NCI-H2196 (cell line): ENCODE measurements at regions not wholly inside any gene's neighbourhood (a gene's known extent, or its start where the extent isn't known, plus 50 kb on each side); places are given as distances from the start of the nearest gene placed in this dataset.

Experiments used
- DNase-seq: peaks from one replicate; lab custom pipeline; 2025; ENCODE audit not compliant: unreplicated experiment; lab: John Stamatoyannopoulos, UW

DNA sequence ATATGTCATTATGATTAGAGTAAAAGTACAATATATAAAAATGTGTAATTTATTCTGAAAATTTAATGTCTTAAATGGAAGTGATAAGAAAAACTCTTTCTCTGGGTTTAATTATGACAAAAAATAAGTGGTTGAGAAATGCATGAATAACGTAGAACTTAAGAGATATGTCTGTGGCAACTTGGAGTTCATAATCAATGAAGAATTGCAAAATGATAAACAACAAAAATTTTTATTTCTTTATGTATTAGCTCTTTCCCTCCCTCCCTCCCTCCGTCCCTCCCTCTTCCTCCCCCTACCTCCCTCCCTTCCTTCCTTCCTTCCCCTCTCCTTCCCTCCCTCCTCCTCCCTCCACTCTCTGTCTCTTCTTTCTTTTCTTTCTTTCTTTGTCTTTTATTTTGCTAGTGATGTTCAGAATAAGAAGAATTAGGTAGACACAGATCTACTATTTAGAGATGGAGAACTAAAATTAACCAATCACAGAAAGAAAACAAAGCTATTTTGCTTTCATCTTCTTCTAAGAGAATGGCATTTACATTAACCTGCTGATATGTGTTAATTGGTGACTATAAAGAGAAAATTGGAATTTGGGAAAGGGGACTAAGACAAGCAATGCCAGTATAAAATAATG is 96.3 kb upstream of the PDC start:
- DNase-seq: no peak

DNA sequence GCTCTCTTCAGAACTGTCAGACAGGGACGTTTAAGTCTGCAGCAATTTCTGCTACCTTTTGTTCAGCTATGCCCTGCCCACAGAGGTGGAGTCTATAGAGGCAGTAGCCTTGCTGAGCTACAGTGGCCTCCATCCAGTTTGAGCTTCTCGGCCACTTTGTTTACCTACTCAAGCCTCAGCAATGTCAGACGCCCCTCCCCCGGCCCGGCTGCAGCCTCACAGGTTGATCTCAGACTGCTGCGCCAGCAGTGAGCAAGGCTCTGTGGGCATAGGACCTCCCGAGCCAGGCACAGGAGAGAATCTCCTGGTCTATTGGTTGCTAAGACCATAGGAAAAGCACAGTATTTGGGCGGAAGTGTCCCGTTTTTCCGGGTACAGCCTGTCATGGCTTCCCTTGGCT is 89.9 kb upstream of the PDC start:
- no peak for DNase-seq

GRCh38 chr1:186541003-186541402 is 80.1 kb upstream of the PDC start:
- no peak for DNase-seq

DNA sequence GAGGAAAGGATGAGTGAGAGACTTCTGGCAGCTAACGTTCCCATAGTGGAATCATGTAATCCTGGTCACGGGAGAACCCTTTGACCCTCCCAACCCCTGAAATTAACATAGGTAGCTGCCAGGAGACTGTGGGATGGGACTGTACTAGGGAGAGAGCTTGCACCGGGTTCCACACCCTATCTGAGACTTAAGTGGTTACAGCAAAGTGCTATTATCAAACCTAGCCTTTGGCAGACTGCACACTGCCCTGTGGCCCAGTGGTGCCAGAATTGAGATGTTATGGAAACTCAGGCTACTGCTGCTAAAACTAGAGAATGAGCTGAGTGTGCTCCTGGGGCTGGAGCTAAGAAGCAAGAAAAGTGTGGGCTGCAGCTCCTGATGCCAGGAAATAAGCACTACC is 79.6 kb upstream of the PDC start:
- no peak for DNase-seq

DNA sequence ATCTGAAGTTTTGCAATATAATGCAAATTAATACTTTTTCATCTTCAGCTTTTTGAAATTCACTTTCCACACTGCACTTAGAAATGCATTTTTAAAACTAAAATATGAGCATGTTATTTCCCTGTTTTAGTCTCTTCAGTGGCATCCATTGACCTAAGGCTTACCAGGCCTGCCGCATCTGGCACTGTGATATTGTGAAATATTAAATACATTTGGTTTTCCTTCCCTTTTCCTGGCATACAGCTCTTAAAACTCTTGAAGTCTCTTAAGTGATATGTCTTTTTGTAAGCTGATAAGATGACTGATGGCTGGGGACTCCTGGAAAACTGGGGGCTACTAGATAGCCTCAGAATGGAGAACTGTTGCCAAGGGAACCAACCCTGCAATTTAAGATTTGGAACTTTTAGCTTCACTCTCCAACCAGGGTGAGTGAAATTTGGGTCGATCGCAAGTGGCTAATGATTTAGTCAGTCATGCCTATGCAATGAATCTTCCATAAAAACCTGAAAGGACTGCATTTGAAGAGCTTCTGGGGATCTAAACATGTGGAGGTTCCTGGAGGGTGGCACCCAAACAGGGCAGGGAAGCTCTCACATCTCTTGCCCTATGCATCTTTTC is 75.5 kb upstream of the PDC start:
- DNase-seq: no peak

GRCh38 chr1:186535388-186536133 is 74.6 kb upstream of the PDC start:
- DNase-seq: no peak

DNA sequence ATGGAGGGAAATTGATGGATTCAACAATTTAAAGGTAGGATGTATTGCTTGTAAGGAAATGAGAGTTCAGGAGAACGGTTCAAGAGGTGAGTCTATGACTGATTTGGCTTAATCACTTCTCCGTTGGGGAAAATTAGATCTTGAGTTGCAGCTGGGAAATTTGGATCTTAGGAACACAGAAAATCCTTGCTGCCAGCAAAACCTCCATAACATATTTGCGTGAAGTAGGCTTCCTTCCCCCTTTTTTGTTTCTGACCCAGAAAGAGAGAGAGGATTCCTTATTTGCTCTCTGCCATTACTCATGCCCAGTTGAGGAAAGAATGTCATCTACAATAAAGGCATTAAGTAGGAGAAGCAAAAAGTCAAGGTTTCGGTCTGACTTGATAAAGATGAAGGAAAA is 73.5 kb upstream of the PDC start:
- DNase-seq: no peak

- no peak for DNase-seq
These were observed 71.6 kb upstream of the PDC start for GRCh38 chr1:186532466-186532865.

- no peak for DNase-seq
These were observed 70.7 kb upstream of the PDC start for GRCh38 chr1:186531561-186532165.

DNA sequence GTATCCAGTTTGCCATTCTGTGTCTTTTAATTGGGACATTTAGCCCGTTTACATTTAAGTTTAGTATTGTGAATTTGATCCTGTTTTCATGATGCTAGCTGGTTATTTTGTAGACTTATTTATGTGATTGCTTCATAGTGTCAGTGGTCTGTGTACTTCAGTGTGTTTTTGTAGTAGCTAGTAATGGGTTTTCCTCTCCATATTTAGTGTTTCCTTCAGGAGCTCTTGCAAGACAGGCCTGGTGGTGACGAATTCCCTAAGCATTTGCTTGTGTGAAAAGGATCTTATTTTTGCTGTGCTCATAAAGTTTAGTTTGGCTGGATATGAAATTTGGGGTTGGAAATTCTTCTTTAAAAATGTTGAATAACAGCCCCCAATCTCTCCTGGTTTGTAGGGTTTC is 69.2 kb upstream of the PDC start:
- no peak for DNase-seq

DNA sequence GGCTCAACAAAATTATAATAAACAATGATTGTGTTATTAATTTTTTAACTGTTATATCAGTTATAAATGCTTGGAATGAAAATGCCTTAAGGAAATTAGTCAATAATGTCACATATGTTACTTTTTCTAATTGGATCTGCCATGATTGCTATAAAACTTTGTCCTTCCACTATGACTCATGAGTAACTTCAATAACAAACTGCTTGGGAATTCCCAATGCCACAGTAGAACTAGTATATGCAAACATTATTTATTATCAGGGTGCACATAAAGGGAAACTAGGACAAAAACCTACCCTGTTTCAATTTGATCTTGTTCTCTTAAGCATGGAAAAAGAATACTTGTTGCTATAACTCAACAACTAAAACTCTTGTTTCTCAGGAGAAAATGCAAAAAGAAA is 59.1 kb upstream of the PDC start:
- DNase-seq: no peak

DNA sequence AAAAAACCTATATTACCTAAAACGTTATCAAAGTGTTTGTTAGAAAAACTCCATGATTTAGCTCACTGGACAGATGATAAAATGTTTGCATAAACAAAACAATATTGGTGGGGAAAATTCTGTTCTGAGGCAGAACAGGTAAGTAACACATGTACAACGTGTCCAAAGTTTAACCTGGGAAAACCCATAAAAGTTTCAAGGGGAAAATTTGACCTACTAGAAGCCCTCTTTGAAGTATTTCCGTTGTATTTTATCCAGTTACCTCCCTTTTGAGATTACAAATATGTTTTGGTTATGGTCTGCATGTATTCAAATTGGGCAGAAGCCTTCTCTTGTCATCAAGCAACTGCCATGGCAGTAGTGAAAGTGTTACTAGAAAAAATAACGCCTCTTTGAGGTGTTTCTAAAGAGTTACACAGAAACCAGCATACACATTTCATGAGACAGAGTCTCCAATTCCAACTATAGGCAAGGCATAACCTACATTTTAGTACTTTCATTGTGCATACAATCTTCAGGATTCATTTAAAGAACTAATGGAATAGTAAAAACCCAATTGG is 58.0 kb upstream of the PDC start:
- no peak for DNase-seq

GRCh38 chr1:186518395-186518794 is 57.5 kb upstream of the PDC start:
- DNase-seq: no peak

DNA sequence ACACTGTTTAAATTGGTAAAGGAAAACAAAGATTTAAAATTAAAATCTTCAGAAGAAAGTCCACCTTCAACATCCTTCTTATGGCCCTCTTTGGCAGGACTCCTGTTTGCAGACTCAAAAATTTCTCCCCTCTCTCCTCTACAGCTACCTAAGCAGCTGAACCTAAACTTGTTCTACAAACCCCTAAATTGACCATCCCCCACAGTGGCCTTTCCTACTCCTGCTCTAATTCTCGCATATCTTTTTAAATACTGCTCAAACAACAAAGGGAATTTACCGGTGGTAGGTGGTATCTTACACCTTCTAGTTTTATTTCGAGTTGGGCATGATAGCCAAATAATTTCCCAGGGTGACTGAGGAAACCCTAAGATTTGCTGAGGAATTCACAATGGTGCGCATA is 53.5 kb upstream of the PDC start:
- no peak for DNase-seq

DNA sequence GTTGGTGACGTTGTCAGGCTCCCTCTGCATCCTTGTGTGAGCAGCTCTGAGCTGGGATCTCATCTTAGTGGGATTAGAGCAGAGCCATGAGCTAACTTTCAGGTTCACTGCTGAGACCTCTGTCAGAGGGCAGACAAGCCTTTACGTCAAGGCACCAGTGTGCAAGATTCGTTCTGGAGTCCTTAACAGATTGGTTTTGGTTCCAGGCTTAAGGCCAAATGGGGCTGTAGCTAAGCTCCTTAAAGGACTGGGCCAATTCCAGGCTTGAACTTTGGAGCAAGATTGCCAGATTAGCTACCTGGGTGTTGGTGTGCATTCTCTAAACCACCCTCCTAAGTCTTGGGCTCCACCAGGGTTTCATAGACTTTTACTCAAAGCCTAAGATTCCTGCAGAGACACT is 52.6 kb upstream of the PDC start:
- no peak for DNase-seq

DNA sequence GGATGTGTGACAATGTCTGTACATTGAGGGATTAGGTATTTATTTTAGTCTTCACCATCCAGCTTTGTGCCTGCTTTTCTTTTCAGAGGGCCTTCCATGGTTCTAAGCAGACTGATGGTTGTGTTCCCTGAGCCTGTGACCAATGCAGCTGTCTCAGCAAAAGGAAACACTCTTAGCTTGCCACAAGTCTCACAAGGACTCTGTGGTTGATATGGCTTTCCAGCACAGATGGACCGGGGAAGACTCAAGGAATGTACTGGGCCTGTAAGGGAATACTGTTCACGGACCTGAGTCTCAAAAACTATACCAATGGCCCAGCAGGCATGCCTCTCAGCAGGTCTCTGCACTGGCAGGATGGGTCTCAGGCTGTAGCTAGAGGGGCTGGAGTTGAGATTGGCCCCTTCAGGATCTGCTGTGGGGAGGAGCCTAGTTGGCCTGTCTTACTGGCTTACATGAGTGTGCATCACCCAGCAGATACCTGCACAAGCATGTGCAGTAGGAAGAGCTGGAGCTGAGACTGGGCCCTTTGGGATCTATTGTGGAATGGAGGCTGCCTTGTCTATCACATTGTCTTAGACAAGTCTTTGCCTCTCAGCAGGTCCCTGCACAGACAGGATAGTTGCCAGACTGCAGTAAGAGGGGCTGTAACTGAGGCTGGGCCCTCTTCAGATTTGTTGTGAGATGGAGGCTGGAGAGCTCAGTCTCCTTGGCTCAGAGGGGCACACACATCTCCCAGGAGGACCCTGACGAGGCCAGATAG is 52.0 kb upstream of the PDC start:
- no peak for DNase-seq

GRCh38 chr1:186511761-186512637 is 51.1 kb upstream of the PDC start:
- no peak for DNase-seq
